AG04449 (cell line): ENCODE measurements at regions not wholly inside any gene's neighbourhood (a gene's known extent, or its start where the extent isn't known, plus 50 kb on each side); places are given as distances from the start of the nearest gene placed in this dataset.

Source experiments
- CTCF ChIA-PET: fragments of 350-600 bp; formaldehyde crosslinking; extraction: SDS; loops from one replicate; lab custom pipeline; 2021; ENCODE audit warnings: antibody characterized with exemption; lab: Yijun Ruan, JAX
- POLR2A ChIA-PET: fragments of 400-600, 350-600 bp; formaldehyde crosslinking; extraction: SDS; loops from one replicate; lab custom pipeline; 2020; ENCODE audit warnings: antibody characterized with exemption, inconsistent platforms; lab: Yijun Ruan, JAX
- DNase-seq: peaks from one replicate; pipeline ENCODE4 v3.0.0-alpha.2; 2010; ENCODE audit warnings: low read depth, low spot score
- H3K4me3 ChIP-seq: 2 replicates; pipeline ENCODE4 v1.5.1; 2011; ENCODE audit warnings: low read depth, mild to moderate bottlenecking, control low read depth, low read length
- TF ChIP-seq, protein P1 (sequence below): IDR thresholded peaks from one replicate; pipeline ENCODE4 v1.5.1; 2011; ENCODE audit warnings: mild to moderate bottlenecking, moderate library complexity, low read length, control low read depth, inconsistent platforms; ENCODE audit not compliant: insufficient read depth; ENCODE audit errors: missing control alignments

DNA sequence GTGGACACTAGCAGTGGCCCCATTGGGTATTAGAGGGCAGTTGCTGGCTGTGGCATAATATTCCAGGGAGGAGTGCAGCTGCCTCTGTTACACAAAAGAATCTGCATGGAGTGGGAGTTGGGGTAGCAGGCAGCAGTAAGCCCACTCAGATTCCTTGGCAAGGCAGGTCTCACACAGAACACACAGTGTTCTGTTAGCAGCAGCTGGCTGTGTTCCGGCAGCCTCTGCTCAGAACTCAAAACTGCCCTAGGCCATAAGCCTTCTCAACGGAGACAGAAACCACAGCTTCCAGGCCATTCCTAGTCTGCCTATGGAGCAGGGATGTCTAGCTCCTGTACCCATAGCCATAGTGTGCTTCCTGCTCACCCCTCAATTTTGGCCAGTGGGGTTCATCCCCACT is 1085.4 kb downstream of the SLC6A15 start:
- TF ChIP-seq, protein P1, sequence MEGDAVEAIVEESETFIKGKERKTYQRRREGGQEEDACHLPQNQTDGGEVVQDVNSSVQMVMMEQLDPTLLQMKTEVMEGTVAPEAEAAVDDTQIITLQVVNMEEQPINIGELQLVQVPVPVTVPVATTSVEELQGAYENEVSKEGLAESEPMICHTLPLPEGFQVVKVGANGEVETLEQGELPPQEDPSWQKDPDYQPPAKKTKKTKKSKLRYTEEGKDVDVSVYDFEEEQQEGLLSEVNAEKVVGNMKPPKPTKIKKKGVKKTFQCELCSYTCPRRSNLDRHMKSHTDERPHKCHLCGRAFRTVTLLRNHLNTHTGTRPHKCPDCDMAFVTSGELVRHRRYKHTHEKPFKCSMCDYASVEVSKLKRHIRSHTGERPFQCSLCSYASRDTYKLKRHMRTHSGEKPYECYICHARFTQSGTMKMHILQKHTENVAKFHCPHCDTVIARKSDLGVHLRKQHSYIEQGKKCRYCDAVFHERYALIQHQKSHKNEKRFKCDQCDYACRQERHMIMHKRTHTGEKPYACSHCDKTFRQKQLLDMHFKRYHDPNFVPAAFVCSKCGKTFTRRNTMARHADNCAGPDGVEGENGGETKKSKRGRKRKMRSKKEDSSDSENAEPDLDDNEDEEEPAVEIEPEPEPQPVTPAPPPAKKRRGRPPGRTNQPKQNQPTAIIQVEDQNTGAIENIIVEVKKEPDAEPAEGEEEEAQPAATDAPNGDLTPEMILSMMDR, result no peak
- ChIA-PET CTCF (interaction anchor here (0.6 to 5.2 kb wide), 13 partner anchors 8 to 676 kb away, joined by 3 to 39 read pairs (median 4); no protein-coding TSS in a partner anchor), POLR2A (interaction anchor here (0.7 kb wide), 1 partner anchor 9 kb away, joined by 3 read pairs; no protein-coding TSS in a partner anchor)
- H3K4me3 ChIP-seq, result no peak overlapping the region
- DNase-seq, result no peak

DNA sequence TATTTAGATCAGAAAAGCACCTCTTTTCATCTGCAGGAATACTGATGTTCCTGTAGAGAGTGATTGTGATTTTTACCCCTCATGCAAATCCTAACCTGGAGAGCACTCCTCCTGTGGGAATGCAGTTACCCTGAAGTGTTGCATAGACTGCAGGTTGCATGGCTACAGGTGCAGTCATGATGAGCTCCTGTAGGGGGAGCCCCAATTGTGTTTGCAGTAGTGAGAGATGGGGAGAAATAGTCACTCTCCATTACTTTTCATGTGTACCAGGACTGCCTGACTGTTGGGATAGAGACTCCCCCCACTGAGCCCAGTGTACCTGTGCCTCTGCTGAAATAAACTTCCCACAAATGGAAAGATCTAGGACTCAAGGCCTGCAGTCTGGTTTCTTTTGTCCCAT is 1086.5 kb downstream of the SLC6A15 start:
- POLR2A ChIA-PET, result no interaction called here
- TF ChIP-seq, protein P1, result peak; percentile 83
- CTCF ChIA-PET, result interaction anchor here (0.8 to 5.2 kb wide), 19 partner anchors 9 to 677 kb away, joined by 3 to 39 read pairs (median 4); no protein-coding TSS in a partner anchor
- no peak overlapping the region for H3K4me3 ChIP-seq
- no peak for DNase-seq

DNA sequence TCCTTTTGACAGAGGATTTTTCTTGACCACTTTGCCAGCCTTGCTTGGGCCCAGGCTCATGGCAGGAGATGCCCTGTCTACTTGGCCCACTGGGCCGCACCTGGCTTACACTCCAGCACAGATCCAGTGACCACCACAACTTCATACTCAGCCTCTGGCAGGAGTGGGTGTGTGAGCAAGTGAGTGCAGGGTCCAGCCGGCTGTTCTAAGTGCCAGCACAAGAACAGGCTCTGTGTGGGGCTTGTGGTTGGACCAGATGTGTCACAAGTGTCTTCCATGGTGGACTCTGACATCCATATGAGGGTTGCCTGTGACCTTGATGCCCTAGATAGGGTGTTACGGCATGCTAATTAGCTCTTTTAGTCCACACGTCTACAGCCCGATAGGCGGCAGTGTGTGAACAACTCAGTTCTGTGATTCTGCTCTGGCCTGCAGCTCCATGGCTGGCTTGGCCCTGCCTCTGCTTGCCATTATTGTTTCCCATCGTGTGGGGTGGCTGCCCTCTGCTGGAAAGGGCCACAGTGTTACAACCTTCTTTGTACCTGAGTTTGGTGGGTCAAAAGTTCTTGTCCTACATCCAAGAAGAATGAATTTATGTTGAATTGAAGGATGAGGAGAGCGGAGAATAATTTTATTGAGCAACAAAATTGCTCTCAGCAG is 1089.1 kb downstream of the SLC6A15 start:
- no peak overlapping the region for H3K4me3 ChIP-seq
- no peak for DNase-seq
- POLR2A ChIA-PET, result no interaction called here
- TF ChIP-seq, protein P1, result peak; percentile 2
- CTCF ChIA-PET, result interaction anchor here (1.1 to 5.2 kb wide), 2 partner anchors 384 to 572 kb away, joined by 4 to 39 read pairs; no protein-coding TSS in a partner anchor

DNA sequence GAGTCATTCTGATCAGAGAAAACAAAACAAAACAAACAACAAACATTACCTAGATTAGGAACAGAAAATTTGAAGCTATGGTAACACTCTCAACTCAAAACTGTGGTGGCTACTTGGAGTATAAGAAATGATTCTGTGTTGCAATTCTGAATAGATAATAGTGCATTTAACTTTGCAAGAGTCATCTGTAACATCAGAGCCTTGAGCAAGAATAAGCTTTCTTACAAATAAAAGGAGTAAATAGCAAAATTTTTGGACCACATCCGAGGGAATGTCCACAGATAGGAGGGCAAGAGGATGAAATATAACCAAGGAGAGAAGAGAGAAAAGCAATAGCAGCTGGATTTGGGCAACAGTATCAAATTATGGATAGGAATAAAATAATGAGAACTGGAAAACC is 1090.6 kb downstream of the SLC6A15 start:
- DNase-seq, result no peak
- ChIA-PET CTCF (no interaction called here), POLR2A (no interaction called here)
- TF ChIP-seq, protein P1, result no peak
- H3K4me3 ChIP-seq, result no peak overlapping the region

DNA sequence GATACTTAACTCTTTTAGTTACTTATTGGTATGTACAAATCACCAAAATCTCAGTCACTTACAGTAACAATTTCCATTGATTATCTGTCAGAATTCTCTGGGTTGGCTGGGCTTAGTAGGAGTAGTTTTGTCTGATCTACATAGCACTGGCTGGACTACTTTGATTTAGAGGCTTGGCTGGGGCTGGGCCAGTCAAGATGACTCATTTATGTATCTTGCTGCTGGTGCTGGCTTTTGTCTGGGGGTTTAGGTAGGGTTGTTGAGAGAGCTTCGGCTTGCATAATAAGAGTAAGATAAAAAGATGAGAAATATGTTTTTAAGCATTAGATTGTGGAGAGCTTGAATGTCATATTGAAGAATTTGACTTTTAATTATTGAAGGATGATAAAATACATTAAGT is 1093.7 kb downstream of the SLC6A15 start:
- DNase-seq, result no peak
- TF ChIP-seq, protein P1, result no peak
- H3K4me3 ChIP-seq, result no peak overlapping the region
- ChIA-PET POLR2A (no interaction called here), CTCF (no interaction called here)

DNA sequence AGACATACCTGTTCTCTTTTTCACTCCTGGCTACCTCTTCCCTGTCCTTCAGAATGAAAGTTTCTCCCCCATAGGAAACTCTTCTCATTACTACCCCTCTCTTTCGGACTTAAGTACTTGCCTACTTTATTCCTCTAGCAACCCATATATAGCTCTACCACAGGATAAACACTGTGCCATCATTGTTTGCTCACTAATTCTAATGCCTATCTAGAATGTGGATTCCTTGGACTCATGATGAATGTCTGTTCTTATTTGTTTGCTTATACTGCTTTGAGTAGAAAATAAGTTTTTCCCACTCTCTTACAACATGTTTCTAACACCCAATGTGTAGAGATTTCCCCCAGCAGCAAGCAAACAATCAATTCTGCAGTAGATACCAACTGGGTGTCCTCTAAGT is 1094.9 kb downstream of the SLC6A15 start:
- POLR2A ChIA-PET, result interaction anchor here (0.6 kb wide), 1 partner anchor 9 kb away, joined by 3 read pairs; no protein-coding TSS in a partner anchor
- H3K4me3 ChIP-seq, result no peak overlapping the region
- TF ChIP-seq, protein P1, result no peak
- no peak for DNase-seq
- CTCF ChIA-PET, result no interaction called here
